ENCODE measurements at regions not wholly inside any gene's neighbourhood (a gene's known extent, or its start where the extent isn't known, plus 50 kb on each side); places are given as distances from the start of the nearest gene placed in this dataset.

- no peaks in the 10 kb centered on the region for H3K79me2 ChIP-seq (ENCODE audit: insufficient read depth, low read length)
- H3K4ac ChIP-seq (ENCODE audit: low read depth, low read length), result no peak overlapping the region
- H2BK12ac ChIP-seq (ENCODE audit: insufficient read length, low read depth, low read length), result no peak overlapping the region
- H3K4me3 Mint-ChIP-seq, result no peak overlapping the region
- no peak overlapping the region for H2AFZ ChIP-seq (ENCODE audit: low read length)
- no peak overlapping the region for H2BK5ac ChIP-seq (ENCODE audit: insufficient read length, low read length)
- no peak overlapping the region for H3K23ac ChIP-seq (ENCODE audit: insufficient read length, low read depth, low read length)
- no peak overlapping the region for H2BK120ac ChIP-seq (ENCODE audit: low read depth, low read length, poor library complexity, severe bottlenecking)
- H3K4me2 ChIP-seq (ENCODE audit: insufficient read depth, insufficient read length, low read length), result no peak overlapping the region
- no peaks in the 10 kb centered on the region for H3K27me3 ChIP-seq (ENCODE audit: insufficient read depth, low read length)
- no peak overlapping the region for H4K5ac ChIP-seq (ENCODE audit: insufficient read length, low read depth, low read length)
- no peak overlapping the region for H3K27ac Mint-ChIP-seq
- peaks cover 0 to 2% of the 10 kb centered on the region in 2 experiments; a peak in 3 of 5 replicates for H3K9me3 Mint-ChIP-seq
- DNase-seq, result no peak
- H3K79me1 ChIP-seq (ENCODE audit: insufficient read depth, low read depth, low read length, poor library complexity, severe bottlenecking), result no peaks in the 10 kb centered on the region
- H3K23me2 ChIP-seq (ENCODE audit: insufficient read length, low read depth, low read length, poor library complexity, severe bottlenecking), result no peaks in the 10 kb centered on the region
- H3K9me3 ChIP-seq (ENCODE audit: control insufficient read depth, low read depth, low read length), result no peaks in the 10 kb centered on the region
- H4K8ac ChIP-seq (replicated peaks; ENCODE audit: insufficient read length, low read depth, low read length), result no peak overlapping the region
- no peak overlapping the region for H4K91ac ChIP-seq (ENCODE audit: insufficient read length, low read depth, low read length)
- no peak overlapping the region for H3K27ac ChIP-seq (ENCODE audit: insufficient read length, low read depth, low read length)
- no peak overlapping the region for H2BK20ac ChIP-seq (ENCODE audit: low read depth, low read length, poor library complexity, severe bottlenecking)
- H2AK5ac ChIP-seq (ENCODE audit: insufficient read length, low read length), result no peak overlapping the region
- no peaks in the 10 kb centered on the region for H3K4me1 ChIP-seq (ENCODE audit: insufficient read depth, low read length)
- no peak overlapping the region for H3K56ac ChIP-seq (ENCODE audit: insufficient read length, low read depth, low read length)
- H4K20me1 ChIP-seq (ENCODE audit: control insufficient read depth, insufficient read depth, insufficient read length), result no peaks in the 10 kb centered on the region
- TF ChIP-seq CTCF (conservative IDR thresholded peaks at IDR 0.05), result no peak
- no peak overlapping the region for H3T11ph ChIP-seq (ENCODE audit: low read length)
- H3K36me3 Mint-ChIP-seq (ENCODE audit: insufficient read depth in 1 of 3, low read depth in 3 of 3), result peaks cover 0 to 2% (median 0%) of the 10 kb centered on the region in 3 experiments; a peak in 1 of 7 replicates
- H2BK15ac ChIP-seq (ENCODE audit: low read depth, low read length), result no peak overlapping the region
- no peak overlapping the region for H3K18ac ChIP-seq (ENCODE audit: insufficient read length, low read depth, low read length)
- peaks cover 0 to 9% of the 10 kb centered on the region in 2 experiments; a peak in 3 of 4 replicates for H3K4me1 Mint-ChIP-seq
- WGBS (ENCODE audit: extremely low coverage, insufficient read length, low lambda C conversion rate), result no CpG with 5 or more reads among the region's 2 CpGs
- no peak overlapping the region for H3K14ac ChIP-seq (ENCODE audit: insufficient read depth, low read length)
- H3K27me3 Mint-ChIP-seq (ENCODE audit: low read depth), result no peaks in the 10 kb centered on the region
- H3K9ac ChIP-seq (ENCODE audit: extremely low read depth, insufficient read length, low read length), result no peak overlapping the region
Measured at GRCh38 chr2:138906549-138906948, 126.4 kb upstream of the NXPH2 start.
